B cell (primary cell): ENCODE measurements at regions not wholly inside any gene's neighbourhood (a gene's known extent, or its start where the extent isn't known, plus 50 kb on each side); places are given as distances from the start of the nearest gene placed in this dataset.

Source experiments
- CTCF ChIP-seq: fragments of 200-600 bp; IDR thresholded peaks from one replicate; pipeline ENCODE4 v1.8.0; 2022; ENCODE audit warnings: antibody characterized with exemption, mild to moderate bottlenecking
- EZH2 ChIP-seq: IDR thresholded peaks from 2 replicates; pipeline ENCODE4 v1.6.1; 2012; ENCODE audit warnings: borderline replicate concordance, low read depth, mild to moderate bottlenecking, moderate library complexity, low read length; ENCODE audit not compliant: insufficient read depth, poor library complexity, severe bottlenecking

GRCh38 chr10:128364631-128365030 is 238.4 kb upstream of the MKI67 start:
- TF ChIP-seq EZH2: no peak
- no peak for TF ChIP-seq CTCF
